Esophagus squamous epithelium (tissue), 5 donors: ENCODE measurements at regions not wholly inside any gene's neighbourhood (a gene's known extent, or its start where the extent isn't known, plus 50 kb on each side); places are given as distances from the start of the nearest gene placed in this dataset.

Experiments used
- DNase-seq: peaks from one replicate; lab custom pipeline; 2025; lab: John Stamatoyannopoulos, UW
- H3K27ac ChIP-seq, 4 donors: fragments of 200-600 bp; sonication (generic); one replicate each; pipeline ENCODE4 v1.5.1; 2016 to 2019; ENCODE audit warnings: mild to moderate bottlenecking in 1 of 4
- H3K27me3 ChIP-seq, 4 donors: fragments of 200-600 bp; sonication (generic); 1 replicate in 3 of 4; 2 replicates in 1 of 4; pipeline versions ENCODE4 v1.5.1 to v1.6.0; 2017 to 2021; ENCODE audit warnings: antibody characterized with exemption in 1 of 4
- H3K36me3 ChIP-seq, 3 donors: fragments of 200-600 bp; sonication (generic); one replicate each; pipeline ENCODE4 v1.5.1; 2016 to 2019
- H3K4me1 ChIP-seq, 3 donors: fragments of 200-600 bp; sonication (generic); one replicate each; pipeline ENCODE4 v1.5.1; 2017 to 2019
- H3K4me3 ChIP-seq, 4 donors: fragments of 200-600 bp; sonication (generic); 1 replicate in 3 of 4; 2 replicates in 1 of 4; pipeline ENCODE4 v1.5.1; 2016 to 2019; ENCODE audit warnings: mild to moderate bottlenecking in 2 of 4, moderate library complexity in 1 of 4
- H3K9me3 ChIP-seq, 3 donors: fragments of 200-600 bp; sonication (generic); one replicate each; pipeline ENCODE4 v1.5.1; 2016 to 2019
- CTCF ChIP-seq, 6 experiments: fragments of 450-650 bp in 4 of 6; fragments of 200-600 bp in 2 of 6; sonication (generic) in 2 of 6; IDR thresholded peaks; one replicate each; pipeline ENCODE4 v1.5.1; 2016 to 2019; ENCODE audit warnings: antibody characterized with exemption in 6 of 6, mild to moderate bottlenecking in 4 of 6, moderate library complexity in 4 of 6
- POLR2A ChIP-seq, 4 donors: fragments of 450-650 bp; IDR thresholded peaks; one replicate each; pipeline ENCODE4 v1.6.1; 2017; ENCODE audit warnings: antibody characterized with exemption in 4 of 4, mild to moderate bottlenecking in 4 of 4, moderate library complexity in 3 of 4
- WGBS, 2 donors: methylation state at CpG; one replicate each; pipeline ENCODE4 v1.1.5; 2018; 5-methylcytosine and 5-hydroxymethylcytosine counted together
- intact Hi-C: fragments of 100-400 bp; cut with DNase I; formaldehyde crosslinking; loops from one replicate; pipeline ENCODE4 v1.15.0; 2022
- donor health status: DM: yes; HTN: yes; CAD: no.

GRCh38 chr1:234724516-234725176, 114.7 kb upstream of the IRF2BP2 start:
- intact Hi-C loops: loop anchor here (5.0 to 10.0 kb wide), 4 partner anchors 117 to 360 kb away; no protein-coding TSS in a partner anchor
- Histone ChIP-seq H3K27me3 (no peaks in the 10 kb centered on the region), H3K27ac (peak overlapping the region; percentile 94 to 98 (median 96)), H3K4me3 (peak overlapping the region in 2 of 4 donors; percentile 20 to 51), H3K9me3 (no peaks in the 10 kb centered on the region), H3K36me3 (no peaks in the 10 kb centered on the region), H3K4me1 (peaks cover 73 to 91% (median 76%) of the 10 kb centered on the region in 3 donors)
- no peak for TF ChIP-seq CTCF (IDR thresholded peaks at IDR 0.05)
- TF ChIP-seq POLR2A (IDR thresholded peaks at IDR 0.05): peak in 2 of 4 donors; percentile 28 to 40
- DNase-seq: no peak
- 1 to 13% methylated on average over 10 to 15 of the region's 16 CpGs for WGBS, 2 donors

- Histone ChIP-seq H3K36me3 (no peaks in the 10 kb centered on the region), H3K27me3 (no peaks in the 10 kb centered on the region), H3K4me3 (peak overlapping the region in 3 of 4 donors; percentile 12 to 53 (median 20)), H3K27ac (peak overlapping the region; percentile 94 to 98 (median 96)), H3K4me1 (peaks cover 73 to 97% (median 84%) of the 10 kb centered on the region in 3 donors), H3K9me3 (no peaks in the 10 kb centered on the region)
- DNase-seq: peak; percentile 31
- TF ChIP-seq POLR2A (IDR thresholded peaks at IDR 0.05) (no peak), CTCF (IDR thresholded peaks at IDR 0.05) (no peak)
- WGBS, 2 donors: 15 to 19% methylated on average over 20 to 22 of the region's 26 CpGs
- intact Hi-C loops: loop anchor here (5.0 to 10.0 kb wide), 4 partner anchors 116 to 362 kb away; no protein-coding TSS in a partner anchor
Measured at GRCh38 chr1:234722904-234723720, 113.1 kb upstream of the IRF2BP2 start.

GRCh38 chr1:234722270-234722704, 112.3 kb upstream of the IRF2BP2 start:
- Histone ChIP-seq H3K27ac (peak overlapping the region; percentile 94 to 98 (median 96)), H3K36me3 (no peaks in the 10 kb centered on the region), H3K27me3 (no peaks in the 10 kb centered on the region), H3K4me1 (peaks cover 77 to 97% (median 77%) of the 10 kb centered on the region in 3 donors), H3K9me3 (no peaks in the 10 kb centered on the region), H3K4me3 (peak overlapping the region in 1 of 4 donors; percentile 53)
- intact Hi-C loops: loop anchor here (5.0 to 10.0 kb wide), 4 partner anchors 115 to 363 kb away; no protein-coding TSS in a partner anchor
- TF ChIP-seq CTCF (IDR thresholded peaks at IDR 0.05) (no peak), POLR2A (IDR thresholded peaks at IDR 0.05) (no peak)
- WGBS, 2 donors: 27 to 58% methylated on average over 8 to 9 of the region's 9 CpGs
- no peak for DNase-seq

GRCh38 chr1:234721476-234722269, 111.7 kb upstream of the IRF2BP2 start:
- H3K27me3 ChIP-seq: no peaks in the 10 kb centered on the region
- H3K27ac ChIP-seq: peak overlapping the region; percentile 94 to 98 (median 96)
- 23 to 37% methylated on average over 10 to 11 of the region's 12 CpGs for WGBS, 2 donors
- no peak for DNase-seq
- no peaks in the 10 kb centered on the region for H3K36me3 ChIP-seq
- intact Hi-C loops: loop anchor here (5.0 to 10.0 kb wide), 4 partner anchors 114 to 363 kb away; no protein-coding TSS in a partner anchor
- TF ChIP-seq CTCF (IDR thresholded peaks at IDR 0.05) (no peak), POLR2A (IDR thresholded peaks at IDR 0.05) (no peak)
- no peaks in the 10 kb centered on the region for H3K9me3 ChIP-seq
- peak overlapping the region in 1 of 4 donors; percentile 53 for H3K4me3 ChIP-seq
- H3K4me1 ChIP-seq: peaks cover 71 to 96% (median 74%) of the 10 kb centered on the region in 3 donors
